Naive thymus-derived CD4-positive, alpha-beta T cell (primary cell): ENCODE measurements at regions not wholly inside any gene's neighbourhood (a gene's known extent, or its start where the extent isn't known, plus 50 kb on each side); places are given as distances from the start of the nearest gene placed in this dataset.

Source experiments
- ATAC-seq: fragments of 150-1000 bp; cut with Tn5 transposase; 2 replicates; pipeline ENCODE4 v1.10.0; 2021; ENCODE audit warnings: mild to moderate bottlenecking, moderate library complexity
- CTCF ChIA-PET: fragments of 350-600 bp; sonication (Branson Sonifier 250); formaldehyde crosslinking; loops from one replicate; lab custom pipeline; 2021; ENCODE audit warnings: antibody characterized with exemption; lab: Charles Lee
- POLR2A ChIA-PET: fragments of 350-600 bp; sonication (Branson Sonifier 250); formaldehyde crosslinking; loops from one replicate; lab custom pipeline; 2021; ENCODE audit warnings: antibody characterized with exemption, inconsistent platforms; lab: Charles Lee
- DNase-seq, 9 donors: peaks; one replicate each; pipeline versions ENCODE4 v3.0.0 to v3.0.0-alpha.2; 2020 to 2022; ENCODE audit warnings: mixed read lengths in 1 of 9
- H3K27ac ChIP-seq: one replicate; pipeline ENCODE4 v1.7.0; 2013; ENCODE audit warnings: mild to moderate bottlenecking, low read depth, low read length, moderate library complexity
- H3K27me3 ChIP-seq, 2 donors: one replicate each; pipeline ENCODE4 v1.7.0; 2013; ENCODE audit warnings: low read length in 2 of 2, mild to moderate bottlenecking in 2 of 2, moderate library complexity in 2 of 2; ENCODE audit not compliant: control insufficient read depth in 2 of 2, insufficient read depth in 2 of 2
- H3K36me3 ChIP-seq, 3 experiments: 1 replicate in 2 of 3; 2 replicates in 1 of 3; pipeline ENCODE4 v1.7.0; 2013; ENCODE audit warnings: low read length in 3 of 3, mild to moderate bottlenecking in 3 of 3, moderate library complexity in 1 of 3; ENCODE audit not compliant: insufficient read depth in 3 of 3, control insufficient read depth in 2 of 3
- H3K4me1 ChIP-seq, 2 donors: one replicate each; pipeline ENCODE4 v1.7.0; 2013; ENCODE audit warnings: low read length in 2 of 2, mild to moderate bottlenecking in 2 of 2, moderate library complexity in 1 of 2; ENCODE audit not compliant: control insufficient read depth in 2 of 2, insufficient read depth in 2 of 2
- H3K4me3 ChIP-seq: 2 replicates; pipeline ENCODE4 v1.7.0; 2013; ENCODE audit warnings: mild to moderate bottlenecking, low read length
- H3K9me3 ChIP-seq, 3 experiments: 1 replicate in 2 of 3; 2 replicates in 1 of 3; pipeline ENCODE4 v1.7.0; 2013; ENCODE audit warnings: low read length in 3 of 3; ENCODE audit not compliant: control insufficient read depth in 2 of 3
- H3K27ac Mint-ChIP-seq, 9 donors: one replicate each; pipeline ENCODE4 v1.8.0; 2020 to 2022; ENCODE audit warnings: mixed read lengths in 9 of 9, mild to moderate bottlenecking in 8 of 9, moderate library complexity in 5 of 9, inconsistent platforms in 2 of 9
- H3K27me3 Mint-ChIP-seq, 5 donors: one replicate each; pipeline ENCODE4 v1.8.0; 2021 to 2022; ENCODE audit warnings: mixed read lengths in 5 of 5, mild to moderate bottlenecking in 1 of 5
- H3K36me3 Mint-ChIP-seq, 5 donors: one replicate each; pipeline ENCODE4 v1.8.0; 2020 to 2022; ENCODE audit warnings: mixed read lengths in 5 of 5, mild to moderate bottlenecking in 3 of 5, inconsistent platforms in 1 of 5
- H3K4me1 Mint-ChIP-seq, 7 donors: one replicate each; pipeline ENCODE4 v1.8.0; 2020 to 2022; ENCODE audit warnings: mixed read lengths in 7 of 7, mild to moderate bottlenecking in 3 of 7, inconsistent platforms in 1 of 7
- H3K4me3 Mint-ChIP-seq, 10 donors: one replicate each; pipeline ENCODE4 v1.8.0; 2020 to 2022; ENCODE audit warnings: mild to moderate bottlenecking in 10 of 10, mixed read lengths in 10 of 10, moderate library complexity in 6 of 10, inconsistent platforms in 2 of 10
- H3K9me3 Mint-ChIP-seq, 11 donors: one replicate each; pipeline ENCODE4 v1.8.0; 2020 to 2022; ENCODE audit warnings: mixed read lengths in 11 of 11, mild to moderate bottlenecking in 4 of 11, inconsistent platforms in 1 of 11, moderate library complexity in 1 of 11
- intact Hi-C, 2 donors: fragments of 100-400 bp; cut with micrococcal nuclease; formaldehyde crosslinking; loops; one replicate each; pipeline ENCODE4 v1.15.1; 2023

- H3K27me3 ChIP-seq: no peaks in the 10 kb centered on the region
- Mint-ChIP-seq H3K36me3 (no peaks in the 10 kb centered on the region), H3K27ac (no peak overlapping the region), H3K27me3 (no peaks in the 10 kb centered on the region), H3K4me1 (no peaks in the 10 kb centered on the region), H3K9me3 (peaks cover 0 to 5% (median 0%) of the 10 kb centered on the region in 11 donors), H3K4me3 (no peak overlapping the region)
- CTCF ChIA-PET: no interaction called here
- H3K9me3 ChIP-seq: no peaks in the 10 kb centered on the region
- H3K27ac ChIP-seq: no peak overlapping the region
- intact Hi-C loops: no loop called here
- POLR2A ChIA-PET: no interaction called here
- H3K4me3 ChIP-seq: no peak overlapping the region
- DNase-seq (no peak), ATAC-seq (no peak)
- H3K4me1 ChIP-seq: no peaks in the 10 kb centered on the region
- no peaks in the 10 kb centered on the region for H3K36me3 ChIP-seq
Observed at GRCh38 chr13:85724546-85725432, 74.4 kb downstream of the SLITRK6 start.

- Histone ChIP-seq H3K27me3 (no peaks in the 10 kb centered on the region), H3K9me3 (no peaks in the 10 kb centered on the region), H3K27ac (no peak overlapping the region), H3K36me3 (no peaks in the 10 kb centered on the region), H3K4me3 (no peak overlapping the region), H3K4me1 (no peaks in the 10 kb centered on the region)
- Mint-ChIP-seq H3K9me3 (peaks cover 0 to 13% (median 0%) of the 10 kb centered on the region in 11 donors), H3K4me3 (no peak overlapping the region), H3K36me3 (no peaks in the 10 kb centered on the region), H3K27ac (no peak overlapping the region), H3K4me1 (no peaks in the 10 kb centered on the region), H3K27me3 (no peaks in the 10 kb centered on the region)
- intact Hi-C loops: no loop called here
- no peak for DNase-seq
- CTCF ChIA-PET: no interaction called here
- ATAC-seq: no peak
- POLR2A ChIA-PET: no interaction called here
Observed at GRCh38 chr13:85719749-85720148, 79.5 kb downstream of the SLITRK6 start.

- Mint-ChIP-seq H3K4me3 (no peak overlapping the region), H3K9me3 (peaks cover 0 to 13% (median 0%) of the 10 kb centered on the region in 11 donors), H3K27ac (no peak overlapping the region), H3K4me1 (no peaks in the 10 kb centered on the region), H3K27me3 (no peaks in the 10 kb centered on the region), H3K36me3 (no peaks in the 10 kb centered on the region)
- Histone ChIP-seq H3K36me3 (no peaks in the 10 kb centered on the region), H3K27me3 (no peaks in the 10 kb centered on the region), H3K4me1 (no peaks in the 10 kb centered on the region), H3K27ac (no peak overlapping the region), H3K4me3 (no peak overlapping the region), H3K9me3 (no peaks in the 10 kb centered on the region)
- POLR2A ChIA-PET: no interaction called here
- no peak for DNase-seq
- intact Hi-C loops: no loop called here
- CTCF ChIA-PET: no interaction called here
- ATAC-seq: no peak
Observed at GRCh38 chr13:85717921-85718320, 81.3 kb downstream of the SLITRK6 start.

- ATAC-seq (no peak), DNase-seq (no peak)
- POLR2A ChIA-PET: no interaction called here
- Mint-ChIP-seq H3K9me3 (peaks cover 0 to 8% (median 0%) of the 10 kb centered on the region in 11 donors), H3K4me3 (no peak overlapping the region), H3K4me1 (peaks cover 0 to 1% (median 0%) of the 10 kb centered on the region in 7 donors), H3K27ac (no peak overlapping the region), H3K36me3 (no peaks in the 10 kb centered on the region), H3K27me3 (no peaks in the 10 kb centered on the region)
- Histone ChIP-seq H3K4me3 (no peak overlapping the region), H3K4me1 (no peaks in the 10 kb centered on the region), H3K36me3 (no peaks in the 10 kb centered on the region), H3K27me3 (no peaks in the 10 kb centered on the region), H3K9me3 (no peaks in the 10 kb centered on the region), H3K27ac (no peak overlapping the region)
- intact Hi-C loops: no loop called here
- CTCF ChIA-PET: no interaction called here
Observed at GRCh38 chr13:85710545-85710944, 88.7 kb downstream of the SLITRK6 start.

- Histone ChIP-seq H3K36me3 (no peaks in the 10 kb centered on the region), H3K4me3 (no peak overlapping the region), H3K27me3 (no peaks in the 10 kb centered on the region), H3K27ac (no peak overlapping the region), H3K9me3 (no peaks in the 10 kb centered on the region), H3K4me1 (no peaks in the 10 kb centered on the region)
- no peak overlapping the region for H3K4me3 Mint-ChIP-seq
- H3K9me3 Mint-ChIP-seq: peaks cover 0 to 6% (median 0%) of the 10 kb centered on the region in 11 donors
- ChIA-PET CTCF (no interaction called here), POLR2A (no interaction called here)
- no peaks in the 10 kb centered on the region for H3K27me3 Mint-ChIP-seq
- H3K36me3 Mint-ChIP-seq: no peaks in the 10 kb centered on the region
- H3K27ac Mint-ChIP-seq: no peak overlapping the region
- DNase-seq (no peak), ATAC-seq (no peak)
- peaks cover 0 to 1% (median 0%) of the 10 kb centered on the region in 7 donors for H3K4me1 Mint-ChIP-seq
- intact Hi-C loops: no loop called here
Observed at GRCh38 chr13:85709721-85710120, 89.5 kb downstream of the SLITRK6 start.

- Histone ChIP-seq H3K27me3 (no peaks in the 10 kb centered on the region), H3K4me3 (no peak overlapping the region), H3K9me3 (no peaks in the 10 kb centered on the region), H3K27ac (no peak overlapping the region), H3K4me1 (no peaks in the 10 kb centered on the region), H3K36me3 (no peaks in the 10 kb centered on the region)
- intact Hi-C loops: no loop called here
- Mint-ChIP-seq H3K36me3 (no peaks in the 10 kb centered on the region), H3K27me3 (no peaks in the 10 kb centered on the region), H3K9me3 (peaks cover 0 to 6% (median 0%) of the 10 kb centered on the region in 11 donors), H3K4me3 (no peak overlapping the region), H3K4me1 (peaks cover 0 to 1% (median 0%) of the 10 kb centered on the region in 7 donors), H3K27ac (no peak overlapping the region)
- DNase-seq: no peak
- ChIA-PET POLR2A (no interaction called here), CTCF (no interaction called here)
- ATAC-seq: no peak
Observed at GRCh38 chr13:85709072-85709471, 90.1 kb downstream of the SLITRK6 start.

- no peaks in the 10 kb centered on the region for H3K4me1 ChIP-seq
- peaks cover 6 to 26% (median 10%) of the 10 kb centered on the region in 11 donors for H3K9me3 Mint-ChIP-seq
- ATAC-seq (no peak), DNase-seq (no peak)
- intact Hi-C loops: no loop called here
- H3K36me3 Mint-ChIP-seq: no peaks in the 10 kb centered on the region
- H3K36me3 ChIP-seq: no peaks in the 10 kb centered on the region
- no peaks in the 10 kb centered on the region for H3K27me3 ChIP-seq
- CTCF ChIA-PET: no interaction called here
- no peaks in the 10 kb centered on the region for H3K4me1 Mint-ChIP-seq
- H3K4me3 ChIP-seq: no peak overlapping the region
- no peaks in the 10 kb centered on the region for H3K27me3 Mint-ChIP-seq
- no peak overlapping the region for H3K4me3 Mint-ChIP-seq
- H3K9me3 ChIP-seq: peaks cover 0 to 3% (median 0%) of the 10 kb centered on the region in 3 experiments
- no peak overlapping the region for H3K27ac ChIP-seq
- POLR2A ChIA-PET: no interaction called here
- no peak overlapping the region for H3K27ac Mint-ChIP-seq
Observed at GRCh38 chr13:85700906-85701305, 98.3 kb downstream of the SLITRK6 start.
